ENCODE measurements at regions not wholly inside any gene's neighbourhood (a gene's known extent, or its start where the extent isn't known, plus 50 kb on each side); places are given as distances from the start of the nearest gene placed in this dataset.
"Not testable (repeated sequence)": the region's sequence is repeated elsewhere in the genome, so short reads cannot be mapped to it uniquely, and the experiment has no call there.

DNA sequence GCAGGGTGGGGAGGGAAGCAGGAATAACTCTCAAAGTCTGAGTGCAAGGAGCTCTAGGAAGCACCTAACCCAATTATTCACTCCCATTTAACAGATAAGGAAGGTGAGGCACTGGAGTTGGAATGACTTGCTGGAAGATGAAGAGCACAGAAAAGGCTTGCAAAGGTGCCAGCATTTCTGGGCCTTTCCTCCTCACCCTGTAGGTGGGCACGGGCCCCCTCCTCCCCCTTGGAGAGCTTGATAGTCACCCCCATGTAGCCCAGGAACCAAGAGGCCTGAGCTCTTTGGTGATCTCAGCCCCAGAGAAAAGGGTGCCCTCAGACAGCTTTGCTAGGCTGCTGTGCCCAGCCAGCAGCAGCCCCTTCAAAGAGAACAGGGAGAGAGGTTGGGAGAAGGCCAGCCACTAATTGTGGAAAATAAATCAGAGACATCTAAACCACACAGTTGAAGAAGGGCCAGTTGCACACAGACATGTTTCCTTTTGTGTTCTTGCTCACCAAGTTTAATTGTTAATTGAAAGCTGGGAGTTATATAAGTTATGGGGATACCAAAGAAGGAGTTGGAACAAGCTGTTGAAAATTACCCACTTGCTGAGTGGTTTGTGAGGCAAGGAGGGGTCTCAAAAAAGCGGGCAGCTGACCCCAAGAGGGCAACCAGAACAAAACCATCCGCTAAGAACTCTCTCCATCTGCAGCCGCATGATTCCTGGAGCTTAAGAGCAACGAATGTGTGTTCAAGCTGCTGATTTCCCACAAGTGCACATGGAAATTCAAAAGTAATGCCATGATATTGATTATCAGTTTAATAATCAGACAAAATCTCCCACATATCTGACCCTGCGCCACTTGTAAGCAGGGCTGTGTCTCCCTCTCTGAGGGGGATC, 77.0 kb downstream of the MRPL14 start:
- no peak for DNase-seq

GRCh38 chr6:44049163-44049988, 77.9 kb downstream of the MRPL14 start:
- no peak for DNase-seq

DNA sequence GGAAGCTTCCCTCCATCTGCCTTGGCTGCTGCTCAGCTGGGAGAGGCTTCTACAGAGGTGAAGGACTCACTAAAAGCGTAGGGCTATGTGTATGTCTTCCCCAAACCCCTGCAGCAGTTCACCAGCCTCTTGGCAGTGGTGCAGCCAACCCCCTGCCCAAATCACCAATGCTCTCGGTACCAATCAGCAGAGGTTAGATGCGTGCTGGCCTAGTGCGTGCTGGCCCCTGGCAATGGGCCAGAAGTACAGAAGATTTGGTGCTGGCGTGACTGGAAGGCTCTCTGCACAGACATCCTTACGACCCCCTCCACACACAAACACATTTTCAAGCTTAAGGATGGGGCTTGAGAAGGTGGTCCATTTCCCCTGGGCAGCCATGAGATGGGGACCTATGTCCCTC, 79.0 kb downstream of the MRPL14 start:
- DNase-seq = no peak

DNA sequence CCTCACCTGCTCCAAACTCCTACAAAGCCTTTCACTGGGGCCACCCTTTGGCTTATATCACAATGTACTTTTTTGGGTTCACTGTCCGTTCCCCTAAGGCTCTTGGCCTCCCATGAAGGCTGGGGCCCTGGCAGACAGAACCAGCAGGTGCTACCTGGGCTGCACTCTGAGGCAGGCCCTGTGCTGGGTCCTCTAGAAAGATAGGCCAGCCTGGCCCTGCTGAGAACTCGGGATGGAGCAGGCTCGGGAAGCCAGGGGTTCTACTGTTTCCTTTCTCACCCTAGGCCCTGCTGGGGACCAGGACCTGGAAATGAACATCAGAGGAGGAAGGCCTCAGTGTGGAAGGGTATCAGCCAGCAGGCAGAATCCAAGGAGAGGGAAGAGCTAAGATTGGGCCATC, 79.5 kb downstream of the MRPL14 start:
- no peak for DNase-seq

- no peak for DNase-seq
These were observed 80.1 kb downstream of the MRPL14 start for GRCh38 chr6:44047179-44047546.

DNA sequence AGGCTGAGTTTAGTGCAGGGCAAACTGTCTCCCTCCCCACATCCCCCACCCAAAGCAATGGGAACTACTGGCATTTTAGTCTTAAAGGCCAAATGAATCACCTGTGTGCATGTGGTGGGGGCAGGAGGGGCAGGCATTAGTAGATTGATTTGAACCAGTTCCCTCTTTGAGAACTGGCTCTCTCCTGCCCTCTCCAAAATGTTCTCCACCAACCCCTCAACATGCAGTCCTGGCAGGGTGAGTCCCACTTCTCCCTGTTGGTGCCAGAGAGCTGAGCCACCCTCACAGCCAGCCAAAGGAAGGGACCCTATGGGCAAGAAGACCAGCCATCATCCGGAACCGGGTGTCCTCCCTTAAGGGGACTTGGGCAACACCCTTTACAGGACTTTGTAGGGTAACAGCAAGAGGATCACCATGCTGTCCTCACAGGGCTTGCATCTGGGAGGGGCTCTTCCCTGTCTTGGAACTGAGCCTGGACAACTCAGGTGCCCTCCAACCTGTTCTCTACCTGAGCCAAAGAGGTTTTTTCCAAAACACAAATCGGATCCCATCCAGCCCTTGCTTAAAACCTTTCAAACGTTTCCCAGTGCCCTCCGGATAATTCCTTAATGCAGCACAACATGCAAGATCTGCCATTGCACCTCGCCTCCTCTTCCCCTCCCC, 80.6 kb downstream of the MRPL14 start:
- DNase-seq = no peak

GRCh38 chr6:44045672-44046015, 81.6 kb downstream of the MRPL14 start:
- no peak for DNase-seq

DNA sequence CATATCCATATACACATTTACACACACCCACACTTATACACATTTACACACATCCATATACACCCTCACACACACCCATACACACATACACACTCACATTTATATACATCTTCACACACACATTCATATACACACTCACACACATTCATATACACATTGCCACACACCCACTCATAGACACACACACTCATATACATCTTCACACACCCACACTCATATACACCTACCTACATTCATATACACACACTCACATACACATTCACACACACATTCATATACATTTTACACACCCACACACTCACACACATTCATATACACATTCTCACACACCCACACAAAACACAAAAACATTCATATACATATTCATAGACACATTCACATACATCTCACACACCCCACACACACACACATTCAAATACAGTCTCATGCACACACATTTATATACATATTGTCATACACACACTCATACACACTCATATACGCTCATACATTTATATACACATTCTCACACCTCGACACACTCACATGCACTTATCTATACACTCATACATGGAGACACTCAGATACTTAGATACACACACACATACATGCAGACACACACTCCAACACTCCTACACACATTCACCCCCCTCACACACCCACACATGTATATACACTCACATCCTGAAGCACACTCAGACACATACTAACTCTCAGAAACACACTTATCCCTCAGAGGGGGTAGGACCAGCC, 82.1 kb downstream of the MRPL14 start:
- no peak for DNase-seq

- no peak for DNase-seq
These were observed 83.1 kb downstream of the MRPL14 start for GRCh38 chr6:44044154-44044539.

- DNase-seq = no peak
These were observed 83.6 kb downstream of the MRPL14 start for GRCh38 chr6:44043479-44044153.

DNA sequence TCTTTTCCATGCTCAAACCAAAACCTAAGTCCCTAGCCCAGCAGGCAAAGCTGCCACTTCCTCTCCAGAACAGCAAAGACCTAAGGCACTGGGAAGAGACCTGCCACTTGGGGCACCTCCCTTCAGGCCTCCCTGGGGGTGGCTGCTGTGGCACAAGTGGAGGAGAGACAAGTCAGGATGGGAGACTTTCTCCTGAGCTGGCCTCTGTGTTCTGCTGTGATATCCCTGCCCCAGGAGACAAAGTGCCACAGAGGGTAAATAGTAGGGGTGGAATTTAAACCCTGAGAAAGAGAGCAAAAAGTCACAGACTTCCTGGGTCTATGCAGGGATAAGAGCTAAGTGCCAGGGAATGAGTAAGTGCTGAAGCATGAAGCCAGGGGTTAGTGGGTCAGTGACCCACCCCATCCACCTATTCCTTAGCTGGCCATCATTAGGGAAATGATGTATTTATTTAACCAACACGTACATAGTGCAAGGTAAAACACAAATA, 84.2 kb downstream of the MRPL14 start:
- DNase-seq = no peak

DNA sequence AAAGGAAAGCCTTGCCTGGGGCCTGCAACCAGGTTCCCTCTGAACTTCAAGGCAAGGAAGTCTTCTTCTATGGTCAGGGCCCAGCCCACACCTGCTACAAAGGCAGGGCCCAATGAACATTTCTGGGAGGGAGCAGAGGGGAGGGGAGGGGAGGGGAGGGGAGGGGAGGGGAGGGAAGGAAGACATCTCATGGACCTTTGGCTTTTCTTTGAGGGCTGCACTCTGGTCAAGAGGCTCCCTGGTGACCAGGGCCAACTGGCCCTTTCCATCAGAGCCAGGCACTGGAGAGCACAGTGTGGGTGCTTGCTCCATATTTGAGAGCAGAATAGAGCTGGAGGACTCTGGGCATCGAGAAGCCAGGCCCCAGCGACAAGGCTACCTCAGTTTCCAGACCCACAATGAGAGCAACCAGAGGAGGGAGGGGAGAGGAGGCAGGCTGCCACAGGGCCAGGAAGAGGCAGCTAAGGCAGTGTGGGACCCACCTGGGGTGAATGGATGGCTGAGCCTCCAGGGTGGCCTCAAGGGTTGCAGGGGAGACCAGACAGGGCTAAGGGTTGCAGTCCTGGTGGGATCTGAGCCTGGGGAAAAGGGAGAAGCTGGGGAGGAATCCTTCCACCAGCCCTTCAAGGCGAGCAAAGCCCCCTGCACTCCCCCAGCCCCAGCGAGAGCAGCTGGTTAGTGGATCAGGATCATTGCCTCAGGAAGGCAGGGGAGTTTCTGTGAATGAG, 84.8 kb downstream of the MRPL14 start:
- no peak for DNase-seq

- peak in 1 of 2 experiments; percentile 14 for DNase-seq
These were observed 85.6 kb downstream of the MRPL14 start for GRCh38 chr6:44041461-44042260.

DNA sequence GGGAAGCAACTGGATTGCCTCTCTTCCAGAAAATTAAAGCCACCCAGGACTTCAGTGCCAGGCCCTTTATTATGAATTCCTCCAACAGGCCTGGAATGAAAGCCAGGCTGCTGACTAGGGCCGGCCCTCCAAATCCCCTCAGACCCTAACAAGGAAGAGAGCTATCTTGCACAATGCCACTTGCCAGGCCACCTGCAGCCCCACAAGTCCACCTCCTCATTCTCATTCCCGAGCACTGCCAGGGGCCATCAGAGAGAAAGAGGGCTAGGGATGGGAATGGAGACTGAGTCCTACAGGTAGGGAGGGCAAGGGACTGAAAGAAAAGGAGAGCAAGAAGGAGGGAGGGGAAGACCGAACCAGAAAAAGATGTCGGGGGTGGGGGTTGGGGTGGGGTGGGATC, 86.5 kb downstream of the MRPL14 start:
- no peak for DNase-seq

DNA sequence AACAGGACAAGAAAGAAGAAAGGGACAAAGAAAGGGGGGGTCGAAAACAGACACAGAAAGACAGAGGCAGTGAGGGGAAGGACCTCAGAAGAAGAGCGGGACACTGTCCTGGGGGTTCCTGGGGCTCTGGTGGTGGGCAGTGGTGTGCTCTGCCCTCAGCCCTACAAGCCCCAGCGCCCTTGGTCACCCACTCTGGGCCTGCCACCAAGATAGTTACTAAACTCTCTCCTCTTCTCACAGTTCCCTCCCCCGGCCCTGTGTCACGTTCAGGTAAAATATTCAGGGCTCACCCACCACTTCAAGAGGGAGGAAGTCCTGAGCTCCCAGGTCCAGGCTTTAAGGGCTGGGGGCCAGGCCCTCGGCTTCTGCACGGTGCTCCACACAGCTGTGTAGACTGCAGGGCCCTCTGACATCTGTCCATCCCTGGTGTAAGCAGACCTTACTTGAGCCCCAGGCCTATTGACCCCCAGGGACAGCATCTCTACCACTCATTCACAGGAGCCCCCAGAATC, 87.4 kb downstream of the MRPL14 start:
- DNase-seq = no peak

GRCh38 chr6:44039191-44039719, 88.0 kb downstream of the MRPL14 start:
- DNase-seq = no peak

- DNase-seq = no peak
These were observed 88.6 kb downstream of the MRPL14 start for GRCh38 chr6:44038543-44039065.

GRCh38 chr6:44037847-44038542, 89.3 kb downstream of the MRPL14 start:
- no peak for DNase-seq

DNA sequence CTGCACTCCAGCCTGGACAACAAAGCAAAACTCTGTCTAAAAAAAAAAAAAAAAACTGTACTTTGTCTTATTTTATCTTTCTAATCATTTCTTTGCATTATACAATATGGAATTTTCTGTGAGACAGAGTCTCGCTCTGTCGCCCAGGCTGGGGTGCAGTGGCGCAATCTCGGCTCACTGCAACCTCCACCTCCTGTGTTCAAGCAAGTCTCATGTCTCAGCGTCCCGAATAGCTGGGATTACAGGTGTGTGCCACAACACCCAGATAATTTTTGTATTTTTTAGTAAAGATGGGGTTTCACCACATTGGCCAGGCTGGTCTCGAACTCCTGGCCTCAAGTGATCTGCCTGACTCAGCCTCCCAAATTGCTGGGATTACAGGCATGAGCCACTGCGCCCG, 90.0 kb downstream of the MRPL14 start:
- DNase-seq = not testable (repeated sequence)

All from activated CD4-positive, alpha-beta T cell treated with anti-CD3 and anti-CD28 coated beads, Interleukin-2, amount 50 U/mL, for 48 hours (primary cell).